ENCODE measurements at regions not wholly inside any gene's neighbourhood (a gene's known extent, or its start where the extent isn't known, plus 50 kb on each side); places are given as distances from the start of the nearest gene placed in this dataset.

GRCh38 chr14:31966896-31967668, 110.0 kb upstream of the ARHGAP5 start:
- peak; percentile 44 to 82 for DNase-seq

DNA sequence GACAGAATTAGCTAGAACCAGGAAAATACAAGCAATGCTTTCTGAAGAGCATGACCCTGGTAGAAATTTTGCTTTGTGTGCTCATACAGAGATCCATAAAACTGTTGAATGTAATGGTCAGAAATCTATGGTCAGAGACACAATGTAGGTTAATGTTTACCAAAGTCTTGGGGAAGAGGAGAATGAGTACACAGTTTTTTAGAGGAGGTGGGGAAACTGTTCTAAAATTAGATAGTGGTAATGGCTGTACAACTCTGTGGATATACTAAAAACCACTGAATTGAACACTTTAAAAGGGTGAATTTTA, 109.5 kb upstream of the ARHGAP5 start:
- no peak for DNase-seq

DNA sequence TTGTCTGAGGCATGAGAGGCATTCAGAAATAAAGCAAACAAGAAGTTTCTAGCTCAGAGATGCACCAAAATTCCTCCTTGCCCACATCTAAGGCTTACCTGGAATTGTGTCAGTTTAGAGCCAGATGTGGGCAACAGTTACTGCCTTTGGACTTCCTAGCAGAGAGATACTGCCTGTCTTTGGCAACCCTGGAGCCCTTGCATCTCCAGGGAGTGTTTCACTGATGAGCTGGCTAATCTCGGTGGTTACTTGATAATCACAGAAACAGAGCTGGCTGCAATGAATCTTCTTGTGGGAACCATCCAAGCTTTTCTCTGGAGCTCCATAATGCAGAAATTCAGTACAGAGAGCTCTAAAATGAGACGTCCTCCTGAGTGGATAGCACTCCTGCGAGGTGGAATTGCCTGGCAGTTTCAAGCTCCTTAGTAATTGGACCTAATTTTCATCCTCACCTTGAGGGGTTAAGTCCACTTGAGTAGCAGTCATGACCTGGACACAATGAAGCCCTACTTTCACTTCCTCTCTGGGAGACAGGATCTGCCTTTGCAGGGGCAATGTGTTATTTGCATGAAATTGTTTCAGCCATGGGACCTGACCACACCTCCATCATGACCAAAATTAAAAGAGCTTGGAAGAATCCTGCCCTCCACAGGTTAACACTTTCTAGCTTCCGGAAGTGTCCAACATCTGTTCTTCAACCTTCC, 108.8 kb upstream of the ARHGAP5 start:
- peak in 1 of 2 experiments; percentile 58 for DNase-seq

DNA sequence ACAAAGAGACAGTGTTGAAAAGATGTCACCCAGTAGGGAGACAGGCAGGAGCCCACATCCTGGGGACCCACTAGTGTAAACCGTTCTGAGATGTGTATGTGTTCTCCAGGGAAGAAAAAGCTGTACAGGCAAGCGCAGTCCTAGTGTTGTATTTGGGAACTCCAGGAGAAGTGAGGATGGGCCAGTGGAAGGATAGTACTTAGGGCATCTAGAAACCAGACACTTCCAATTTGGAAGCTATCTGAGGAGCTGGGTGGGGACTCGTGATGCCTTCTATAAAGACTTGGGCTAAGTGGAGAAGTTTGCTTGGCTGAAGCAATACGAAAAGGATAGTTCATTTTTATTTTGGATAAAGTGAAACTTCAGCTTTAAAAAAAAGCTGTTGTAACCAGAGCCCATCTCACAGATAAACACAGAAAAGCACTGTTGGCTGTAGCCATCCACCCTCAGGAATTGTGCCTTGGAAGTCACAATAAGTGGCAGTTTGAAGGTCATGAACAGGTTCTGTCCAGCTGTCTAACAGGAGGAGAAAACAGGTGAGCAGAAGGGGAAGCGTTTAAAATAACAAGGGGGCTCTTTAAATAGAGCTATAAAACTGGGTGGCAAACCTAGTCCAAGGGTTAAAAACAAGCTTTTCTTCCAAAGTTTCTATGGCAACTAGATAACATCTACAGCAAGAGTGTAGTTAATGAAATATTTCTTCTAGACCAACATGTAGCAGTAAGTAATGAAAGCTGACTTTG, 108.0 kb upstream of the ARHGAP5 start:
- DNase-seq, result no peak

DNA sequence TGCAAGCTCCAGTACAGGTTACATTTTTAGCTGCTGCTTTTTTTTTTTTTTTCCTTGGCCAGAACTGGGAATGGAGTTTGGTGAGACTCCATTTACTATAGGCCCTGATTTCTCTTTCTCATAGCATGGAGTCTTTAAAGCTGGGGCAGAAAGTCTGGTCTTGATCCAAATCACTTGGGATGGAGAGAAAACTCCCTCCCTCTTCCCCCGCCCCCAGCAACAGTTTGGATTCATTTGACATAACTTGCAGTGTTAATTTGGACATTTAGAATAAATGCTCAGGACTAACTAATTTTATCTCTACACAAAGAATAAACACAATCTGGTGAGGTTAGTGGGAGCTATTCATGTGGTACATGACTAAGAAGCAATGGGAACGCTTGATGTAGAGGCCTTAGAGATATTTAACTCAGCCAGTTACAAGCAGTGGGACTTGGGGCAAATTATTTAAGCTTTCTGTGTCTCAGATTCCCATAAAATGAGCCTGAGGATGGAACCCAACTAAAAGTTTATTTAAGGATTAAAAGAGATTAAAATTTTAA, 107.3 kb upstream of the ARHGAP5 start:
- peak in 1 of 2 experiments; percentile 38 for DNase-seq

- DNase-seq, result no peak
These were observed 106.4 kb upstream of the ARHGAP5 start for GRCh38 chr14:31970744-31971143.

GRCh38 chr14:31971612-31972011, 105.5 kb upstream of the ARHGAP5 start:
- DNase-seq, result no peak

DNA sequence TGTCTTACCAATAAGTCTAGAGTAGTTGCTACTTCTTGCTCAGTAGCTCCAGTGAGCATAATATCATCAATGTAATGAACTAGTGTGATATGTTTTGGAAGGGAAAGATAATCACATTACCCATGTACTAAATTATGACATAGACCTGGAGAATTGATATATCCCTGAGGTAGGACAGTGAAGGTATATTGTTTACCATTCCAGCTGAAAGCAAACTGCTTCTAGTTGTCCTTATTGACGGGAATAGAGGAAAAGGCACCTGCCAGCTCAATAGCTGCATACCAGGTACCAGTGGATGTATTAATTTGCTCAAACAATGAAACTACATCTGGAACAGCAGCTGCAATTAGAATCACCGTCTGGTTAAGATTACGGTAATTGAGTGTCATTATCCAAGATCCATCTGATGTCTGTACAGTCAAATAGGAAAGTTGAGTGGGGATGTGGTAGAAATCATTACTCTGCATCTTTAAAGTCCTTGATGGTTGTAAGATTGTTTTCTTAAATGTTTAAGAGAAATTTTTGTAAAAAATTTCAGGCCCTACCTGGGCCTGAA, 100.0 kb upstream of the ARHGAP5 start:
- no peak for DNase-seq

GRCh38 chr14:31978423-31978822, 98.7 kb upstream of the ARHGAP5 start:
- DNase-seq, result no peak

- no peak for DNase-seq
These were observed 94.5 kb upstream of the ARHGAP5 start for GRCh38 chr14:31982642-31983041.

DNA sequence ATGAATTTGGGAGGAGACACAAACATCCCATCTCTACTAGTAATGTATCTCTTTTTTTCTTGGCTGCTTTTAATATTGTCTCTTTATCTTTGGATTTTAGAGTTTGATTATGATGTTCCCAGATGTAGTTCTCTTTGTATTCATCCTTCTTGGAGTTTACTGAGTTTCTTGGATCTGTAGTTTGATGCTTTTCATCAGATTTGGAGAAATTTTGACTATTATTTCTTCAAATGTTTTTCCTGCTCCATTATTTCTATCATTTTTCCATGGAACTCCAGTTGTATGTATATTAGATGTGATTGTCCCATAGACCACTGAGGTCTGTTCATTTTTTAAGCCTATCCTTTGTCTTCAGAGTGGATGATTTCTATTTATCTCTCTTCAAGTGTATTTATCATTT, 90.7 kb upstream of the ARHGAP5 start:
- DNase-seq, result no peak

GRCh38 chr14:31987721-31988120, 89.4 kb upstream of the ARHGAP5 start:
- DNase-seq, result no peak

- no peak for DNase-seq
These were observed 88.9 kb upstream of the ARHGAP5 start for GRCh38 chr14:31988244-31988643.

GRCh38 chr14:31990183-31990857, 86.8 kb upstream of the ARHGAP5 start:
- no peak for DNase-seq

DNA sequence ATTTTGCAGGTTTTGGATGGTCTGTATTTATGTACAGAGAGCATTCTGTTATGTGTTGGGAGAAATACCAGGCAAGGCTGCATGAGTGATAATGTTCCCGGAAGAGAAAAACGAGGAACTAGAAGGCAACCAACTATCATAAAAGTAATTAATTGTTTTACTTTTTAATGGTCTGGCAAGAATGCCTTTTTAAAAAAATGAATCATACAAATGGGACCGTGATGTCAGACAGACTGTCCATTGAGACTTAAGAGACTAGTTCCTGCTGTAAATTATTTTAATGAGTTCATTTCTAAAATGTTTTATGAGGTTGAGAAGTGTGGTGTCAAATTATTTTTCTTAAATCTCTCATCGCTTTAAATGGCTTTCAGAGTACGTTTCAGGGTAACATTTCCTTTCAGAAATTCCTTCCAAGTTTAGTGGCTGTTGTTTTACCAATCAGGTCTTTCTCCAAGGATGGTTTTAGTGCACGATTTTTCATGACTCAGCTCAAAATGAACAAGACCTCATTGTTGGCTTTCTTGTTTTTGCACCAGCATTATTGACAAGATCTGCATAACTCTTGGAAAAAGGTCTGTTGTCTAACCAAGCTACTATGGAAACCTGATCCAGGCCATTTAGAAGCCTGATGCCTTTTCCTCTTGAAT, 86.1 kb upstream of the ARHGAP5 start:
- DNase-seq, result no peak

- no peak for DNase-seq
These were observed 85.1 kb upstream of the ARHGAP5 start for GRCh38 chr14:31992011-31992447.

- DNase-seq, result no peak
These were observed 83.6 kb upstream of the ARHGAP5 start for GRCh38 chr14:31993521-31993951.

- DNase-seq, result no peak
These were observed 82.6 kb upstream of the ARHGAP5 start for GRCh38 chr14:31994391-31995033.

DNA sequence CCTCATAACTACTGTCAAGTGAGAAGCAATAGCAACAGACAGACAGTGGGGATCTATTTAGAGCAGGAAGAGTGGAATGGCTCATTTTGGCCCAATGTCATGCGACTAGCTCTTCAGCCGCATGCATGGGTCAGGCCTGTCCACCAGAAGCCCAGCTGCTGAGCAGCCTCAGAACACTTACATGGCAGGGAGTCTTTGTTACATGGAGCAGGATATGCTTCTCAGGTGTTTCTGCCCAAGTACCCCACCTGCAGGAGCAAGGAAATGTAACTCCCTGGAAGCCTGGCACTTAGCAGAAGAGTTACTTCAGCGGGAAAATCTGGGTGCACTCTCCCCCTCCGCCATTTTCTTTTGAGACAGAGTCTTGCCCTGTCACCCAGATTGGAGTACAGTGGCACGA, 73.5 kb upstream of the ARHGAP5 start:
- no peak for DNase-seq

GRCh38 chr14:32004300-32004699, 72.8 kb upstream of the ARHGAP5 start:
- DNase-seq, result no peak

DNA sequence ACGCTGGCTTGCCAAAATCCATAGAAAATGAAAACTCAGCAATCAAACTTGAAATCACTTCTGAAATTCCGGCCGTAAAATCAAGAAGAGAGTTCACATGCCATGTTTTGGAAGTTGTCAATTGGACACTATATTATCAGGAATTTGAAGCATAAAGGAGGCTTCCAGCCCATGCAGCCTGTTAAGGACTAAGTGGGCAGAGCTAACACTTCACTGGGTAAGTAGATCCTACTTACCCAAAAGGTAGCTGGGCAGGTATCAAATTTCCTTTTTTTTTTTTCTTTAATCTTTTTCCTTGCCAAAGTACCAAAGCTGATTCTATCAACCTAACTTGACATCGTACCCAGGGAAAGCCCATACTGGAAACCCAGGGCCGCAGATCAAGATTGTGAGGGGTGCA, 71.5 kb upstream of the ARHGAP5 start:
- DNase-seq, result no peak

All from NCI-H446 (cell line).